Loucy (cell line): ENCODE measurements at regions not wholly inside any gene's neighbourhood (a gene's known extent, or its start where the extent isn't known, plus 50 kb on each side); places are given as distances from the start of the nearest gene placed in this dataset.

Experiments used
- CTCF ChIP-seq: fragments of 200-600 bp; sonication (generic); conservative IDR thresholded peaks from 2 replicates; pipeline ENCODE4 v1.5.1; 2014; ENCODE audit warnings: mild to moderate bottlenecking, antibody characterized with exemption, low read length
- EZH2phosphoT487 ChIP-seq: fragments of 200-600 bp; IDR thresholded peaks from 2 replicates; pipeline ENCODE4 v1.6.1; 2018; ENCODE audit warnings: antibody characterized with exemption, mild to moderate bottlenecking, moderate library complexity, borderline replicate concordance

- no peak for TF ChIP-seq CTCF
- no peak for TF ChIP-seq EZH2phosphoT487
These were observed 259.2 kb upstream of the TMTC4 start for GRCh38 chr13:100933841-100934240.
